GM20431 (cell line): ENCODE measurements at regions not wholly inside any gene's neighbourhood (a gene's known extent, or its start where the extent isn't known, plus 50 kb on each side); places are given as distances from the start of the nearest gene placed in this dataset.

ENCODE experiments used
- in situ Hi-C: fragments of 300-500 bp; cut with MseI, MboI; formaldehyde crosslinking; loops from one replicate; pipeline ENCODE4 v1.15.0; 2020; ENCODE audit warnings: low sequenced_read_pairs; ENCODE audit not compliant: unreplicated experiment

DNA sequence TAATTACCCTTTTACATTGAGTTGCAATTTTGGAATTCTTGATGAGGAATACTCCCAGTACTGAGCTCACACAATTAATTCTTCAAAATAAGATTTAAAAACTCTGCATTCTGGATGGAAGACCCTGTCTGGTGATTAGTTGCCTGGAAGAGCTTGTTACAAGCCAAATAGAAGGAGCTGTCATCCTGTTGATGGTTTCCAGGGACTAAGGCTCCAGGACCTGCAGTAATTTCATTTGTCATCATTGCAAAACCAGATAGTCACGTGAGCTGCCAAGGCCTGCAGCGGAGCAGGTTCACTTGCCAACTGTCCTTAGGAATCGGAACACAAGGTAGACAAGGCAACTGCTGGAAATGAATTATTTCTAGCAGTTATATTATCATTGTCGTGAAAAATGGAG, 597.7 kb downstream of the CCDC171 start:
- in situ Hi-C loops = no loop called here

DNA sequence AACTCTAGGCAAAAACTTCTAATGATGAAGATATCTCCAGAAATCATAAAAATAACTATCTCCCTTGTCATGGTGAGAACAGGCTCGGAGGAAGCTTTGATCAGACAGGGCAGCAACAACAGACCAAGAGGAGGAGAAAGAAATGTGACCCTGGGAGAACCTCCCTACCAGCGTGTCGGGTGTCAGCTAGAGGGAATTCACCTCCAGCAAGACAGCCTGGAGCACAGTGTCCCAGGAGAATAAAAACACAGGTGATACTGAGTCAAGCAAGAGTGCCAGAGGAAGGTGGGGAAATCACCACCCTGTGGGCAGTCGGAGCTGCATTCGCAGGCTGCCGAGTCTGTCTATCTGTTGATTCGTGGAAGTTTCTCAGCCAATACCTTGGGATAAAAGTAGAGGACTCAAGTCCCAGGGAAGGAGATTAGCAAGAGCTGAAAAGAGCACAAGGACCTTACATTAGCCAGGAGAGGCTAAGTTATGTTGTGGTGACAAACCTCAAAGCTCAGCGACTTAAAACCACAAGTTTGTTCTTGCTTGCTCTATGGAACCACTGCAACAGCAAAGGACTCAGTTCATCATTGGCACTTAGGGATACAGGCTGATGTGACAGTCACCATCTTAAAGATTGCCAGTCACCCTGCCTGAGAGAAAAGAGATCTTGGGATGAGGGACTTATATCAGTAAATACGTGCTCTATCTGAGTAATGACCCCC, 598.3 kb downstream of the CCDC171 start:
- in situ Hi-C loops = no loop called here

DNA sequence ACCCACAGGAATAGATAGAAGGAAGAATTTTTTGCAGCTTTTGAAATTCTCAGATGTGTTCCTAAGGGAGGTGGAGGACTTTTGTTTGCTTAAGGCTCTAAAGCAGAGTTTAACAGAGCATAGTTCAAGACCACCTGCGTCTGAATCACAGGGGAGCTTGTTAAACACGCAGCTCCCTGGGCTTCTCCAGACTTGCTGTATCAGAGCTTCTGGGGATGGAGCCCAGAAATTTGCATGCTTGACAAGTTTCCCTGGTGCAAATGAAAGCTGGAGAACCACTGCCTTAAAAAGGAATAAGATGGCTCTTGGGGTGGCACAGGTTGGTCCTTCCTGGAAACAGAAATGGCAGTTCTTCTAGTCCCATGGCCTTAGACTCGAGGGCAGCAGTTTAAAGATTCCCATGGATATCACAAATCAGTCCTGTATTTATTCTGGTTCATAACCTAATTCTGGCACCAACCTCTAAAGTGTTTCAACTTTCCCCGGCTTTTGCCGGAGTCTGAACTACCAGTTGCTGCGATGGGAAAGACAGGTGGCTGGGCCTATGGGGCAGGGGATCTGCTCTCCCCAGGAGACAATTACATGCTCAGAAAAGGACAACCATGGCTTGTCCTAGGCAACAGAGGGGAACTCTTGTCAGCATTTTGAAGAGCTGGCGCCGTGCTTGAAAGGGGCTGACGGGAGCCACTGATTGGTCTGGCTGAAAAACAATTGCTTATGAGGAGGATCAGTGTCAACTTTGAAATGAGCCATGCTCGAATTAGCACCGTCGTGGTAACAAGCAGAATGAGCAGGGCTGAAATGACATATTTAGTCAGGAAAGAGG, 599.6 kb downstream of the CCDC171 start:
- in situ Hi-C loops = no loop called here

DNA sequence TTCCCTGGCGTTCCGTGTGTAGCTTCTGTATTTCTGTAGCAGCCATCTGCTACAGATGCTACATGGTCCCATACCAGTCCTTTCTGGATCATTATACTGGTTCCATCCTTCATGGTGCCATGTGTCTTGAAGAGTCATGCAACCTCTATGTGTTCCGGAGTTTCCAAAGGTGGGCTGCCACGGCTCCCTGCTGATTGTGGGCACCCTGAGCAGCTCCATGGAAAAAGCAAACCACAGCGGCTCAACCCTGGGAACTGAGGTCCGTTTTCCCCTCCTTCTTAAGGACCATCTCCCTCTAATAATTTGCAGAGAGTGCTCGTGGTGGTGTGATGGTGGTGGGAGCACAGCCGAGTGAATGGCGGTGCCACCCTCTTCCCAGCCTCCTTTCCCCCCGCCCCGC, 600.4 kb downstream of the CCDC171 start:
- in situ Hi-C loops = no loop called here

DNA sequence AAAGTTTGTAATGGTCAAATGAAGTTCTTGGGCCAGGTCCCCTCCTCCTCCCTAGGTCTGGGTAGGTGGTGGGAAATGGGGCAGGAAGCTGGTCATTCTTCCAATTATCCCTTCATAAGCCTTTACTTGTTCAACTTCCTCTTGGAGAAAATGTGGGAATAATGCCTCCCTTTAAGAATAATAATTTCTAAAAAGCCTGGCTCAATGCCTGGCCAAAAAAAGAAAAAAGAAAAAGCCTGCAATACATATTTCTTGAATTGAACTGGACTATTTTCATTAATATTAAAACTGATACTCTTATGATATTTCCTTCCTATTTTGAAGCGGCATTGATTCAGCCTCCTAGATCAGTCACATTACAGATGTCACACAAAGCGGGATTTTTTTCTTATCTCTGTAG, 600.9 kb downstream of the CCDC171 start:
- in situ Hi-C loops = no loop called here

DNA sequence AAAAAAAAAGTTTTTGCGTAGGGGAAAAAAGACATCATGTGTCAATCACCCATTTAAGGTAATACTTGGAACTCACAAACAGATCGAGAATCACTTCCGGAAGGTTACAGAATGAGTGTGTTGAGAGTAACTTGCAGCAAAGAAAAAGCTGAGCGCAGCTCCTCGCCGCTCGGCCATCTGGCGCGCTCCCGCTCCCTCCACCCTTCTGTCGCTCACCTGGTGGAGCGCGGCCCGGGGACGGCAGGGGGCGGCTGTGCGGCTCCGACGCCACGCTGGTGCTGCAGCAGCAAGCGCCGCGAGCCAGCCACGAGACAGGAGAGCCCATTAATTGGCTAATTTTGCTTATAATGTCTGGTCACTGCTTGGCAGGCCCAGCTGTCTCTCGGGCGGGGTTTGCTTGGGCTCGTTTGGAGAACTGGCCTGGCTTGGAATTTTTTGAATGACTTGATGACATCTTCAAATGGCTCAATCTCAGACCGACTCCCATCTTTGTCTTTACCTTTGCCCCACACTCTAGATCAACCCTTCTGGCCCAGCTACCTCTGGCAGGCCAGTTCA, 601.8 kb downstream of the CCDC171 start:
- in situ Hi-C loops = no loop called here

DNA sequence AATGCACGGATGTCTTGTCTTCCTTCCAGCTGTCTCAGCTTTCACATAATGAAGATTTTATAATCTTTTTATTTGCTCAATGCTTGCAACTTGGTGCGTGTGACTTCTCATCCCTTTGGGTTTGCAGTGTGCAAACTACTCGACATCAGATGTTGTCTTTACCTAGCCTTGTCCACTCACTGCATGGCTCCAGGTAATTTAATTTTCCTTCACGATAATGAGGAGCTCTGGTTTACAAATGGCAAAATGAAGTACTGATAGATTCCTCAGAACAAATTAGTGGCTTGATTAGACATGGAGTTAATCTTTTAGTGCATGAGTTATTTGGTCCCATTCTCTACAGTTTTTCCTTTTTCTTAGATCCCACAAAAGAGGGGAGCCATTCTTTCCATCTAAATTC, 603.0 kb downstream of the CCDC171 start:
- in situ Hi-C loops = no loop called here

DNA sequence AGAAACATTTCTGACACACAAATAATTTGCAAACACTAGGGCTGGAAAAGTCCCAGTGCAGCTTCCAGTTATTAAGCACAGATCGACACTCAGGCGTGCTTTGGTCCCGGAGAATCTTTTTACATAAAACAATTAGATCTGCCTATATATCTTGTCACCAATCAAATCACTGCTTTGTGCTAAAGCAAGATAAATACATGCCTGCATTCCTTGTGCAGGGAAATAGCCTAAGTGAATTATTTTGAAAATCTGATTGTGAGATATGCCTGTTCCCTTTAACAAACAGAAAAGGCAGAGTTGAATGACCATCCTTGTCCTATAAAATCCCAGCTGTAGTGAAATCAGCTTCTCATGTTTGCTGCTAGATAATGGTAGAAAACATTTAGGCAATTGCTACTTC, 604.4 kb downstream of the CCDC171 start:
- in situ Hi-C loops = no loop called here

DNA sequence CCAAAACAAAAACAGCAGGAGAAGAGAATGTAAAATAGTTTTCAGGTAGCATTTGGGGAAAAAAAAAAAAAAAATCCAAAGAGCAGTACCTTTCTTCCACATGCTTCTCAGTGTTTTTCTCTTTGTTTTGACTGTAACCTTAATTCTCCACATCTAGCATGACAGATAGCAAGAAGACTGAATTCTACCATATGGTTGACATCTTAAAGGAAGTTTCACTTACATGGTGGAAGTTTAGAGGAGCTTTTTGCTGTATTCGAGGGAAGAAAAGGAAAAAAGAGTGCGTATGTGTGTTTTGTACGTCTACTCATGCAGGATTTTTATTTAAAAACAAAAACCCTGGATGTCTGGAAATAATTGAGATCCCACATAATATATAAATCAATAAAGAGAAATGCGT, 604.8 kb downstream of the CCDC171 start:
- in situ Hi-C loops = no loop called here

DNA sequence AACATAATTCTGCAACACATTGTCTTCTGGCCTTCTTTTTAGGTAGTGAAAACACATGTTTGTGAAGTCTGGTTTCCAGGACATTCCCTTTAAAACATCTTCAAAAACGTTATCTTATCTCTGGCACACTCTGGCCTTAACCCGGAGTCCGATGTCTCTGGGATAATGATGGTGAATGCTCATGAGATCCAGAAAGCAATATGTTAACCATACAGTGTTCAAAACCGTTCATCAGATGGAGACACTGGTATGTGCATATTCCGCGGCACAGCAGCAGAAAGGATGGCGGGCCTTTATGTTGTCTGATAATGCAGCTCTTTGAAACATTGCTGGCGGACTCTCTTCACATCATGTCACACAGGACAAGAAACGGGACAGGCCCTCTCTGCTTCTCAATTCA, 605.2 kb downstream of the CCDC171 start:
- in situ Hi-C loops = no loop called here

DNA sequence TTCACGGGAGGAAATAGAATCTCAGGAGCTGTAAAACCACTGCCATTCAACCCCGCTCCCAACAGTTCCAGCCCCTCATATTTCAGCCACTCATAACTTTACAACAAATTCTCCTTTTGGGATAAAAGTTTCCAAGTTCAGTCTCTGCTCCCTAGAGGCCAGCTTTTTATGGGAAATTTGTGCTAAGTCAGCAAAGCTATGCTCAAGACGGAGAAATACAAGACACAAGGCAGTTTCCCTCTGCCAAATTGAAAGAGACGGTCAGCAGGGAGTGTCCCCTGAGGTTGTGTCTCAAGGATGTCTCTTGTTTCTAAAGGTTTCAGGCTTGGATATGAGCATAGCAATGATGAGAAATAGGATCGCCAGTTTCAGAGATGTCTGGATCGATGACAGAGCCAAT, 608.6 kb downstream of the CCDC171 start:
- in situ Hi-C loops = no loop called here

DNA sequence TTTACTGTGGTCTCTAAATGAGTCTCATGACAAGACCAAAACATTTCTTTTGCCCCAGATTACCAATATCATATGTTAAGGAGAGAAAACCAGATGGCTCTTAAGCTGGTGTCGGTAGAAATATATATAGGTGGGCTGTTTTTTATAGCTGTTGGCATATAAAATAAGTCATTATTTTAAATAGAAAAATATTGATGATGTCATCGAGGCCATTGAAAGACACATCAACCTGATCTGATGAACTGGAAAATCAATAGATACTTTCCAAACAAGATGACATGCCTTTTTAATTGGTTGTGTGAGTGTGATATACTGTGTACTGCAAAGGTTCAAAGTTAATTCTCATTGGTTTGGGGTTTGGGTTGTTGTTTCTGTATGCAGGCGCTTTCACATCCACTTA, 617.3 kb downstream of the CCDC171 start:
- in situ Hi-C loops = no loop called here

DNA sequence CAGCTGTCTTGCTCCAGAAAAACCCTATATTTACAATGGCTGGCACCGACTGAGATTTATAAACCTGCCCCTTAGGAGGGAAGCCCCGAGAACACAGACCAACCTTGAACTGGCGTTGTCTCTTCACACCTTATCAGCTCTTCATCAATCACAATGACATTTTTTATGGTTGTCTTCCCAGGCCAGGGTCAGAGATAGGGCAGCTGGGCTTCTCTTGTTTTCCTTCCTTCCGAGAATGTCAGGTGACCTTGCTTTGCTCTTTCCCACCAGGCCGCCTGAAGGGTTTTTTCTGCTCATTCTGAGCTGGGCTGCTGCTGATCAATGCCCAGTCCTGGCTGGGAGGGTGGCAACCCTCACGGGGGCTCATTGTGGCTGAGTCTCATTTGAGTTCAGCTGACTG, 619.1 kb downstream of the CCDC171 start:
- in situ Hi-C loops = no loop called here

DNA sequence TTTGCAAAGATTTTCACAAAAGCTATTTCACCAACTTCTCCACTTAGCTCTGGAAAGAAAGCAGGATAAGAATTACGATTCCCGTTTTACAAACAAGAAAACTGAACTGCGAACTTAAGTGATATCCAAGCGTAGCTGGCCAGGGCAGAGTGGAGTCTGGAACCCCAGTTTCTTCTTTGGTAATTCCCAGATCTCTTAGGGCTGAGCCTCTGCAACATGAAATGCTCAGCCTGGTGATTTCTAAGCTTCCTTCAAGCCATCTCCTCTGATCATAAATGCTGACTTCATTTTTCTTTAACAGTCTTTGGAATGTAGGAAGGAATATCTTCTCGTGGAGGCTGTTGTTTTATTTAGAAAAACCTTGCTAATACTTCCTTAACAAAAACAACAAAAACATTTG, 620.0 kb downstream of the CCDC171 start:
- in situ Hi-C loops = no loop called here

DNA sequence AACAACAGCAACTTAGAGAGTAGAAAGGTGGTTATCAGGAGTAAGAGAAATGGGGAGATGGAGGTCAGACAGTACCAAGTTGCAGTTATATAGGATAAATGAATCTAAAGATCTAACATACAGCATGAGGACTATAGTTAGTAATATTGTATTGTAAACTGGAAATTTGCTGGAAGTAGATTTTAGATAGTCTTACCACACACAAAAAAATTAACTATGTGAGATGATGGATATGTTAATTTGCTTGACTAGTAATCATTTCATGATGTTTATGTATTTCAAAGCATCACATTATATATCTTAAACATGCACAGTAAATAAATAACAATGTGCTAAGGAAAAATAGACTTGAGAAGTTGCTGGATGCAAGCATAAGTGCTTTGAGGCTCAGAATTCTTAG, 622.1 kb downstream of the CCDC171 start:
- in situ Hi-C loops = no loop called here

DNA sequence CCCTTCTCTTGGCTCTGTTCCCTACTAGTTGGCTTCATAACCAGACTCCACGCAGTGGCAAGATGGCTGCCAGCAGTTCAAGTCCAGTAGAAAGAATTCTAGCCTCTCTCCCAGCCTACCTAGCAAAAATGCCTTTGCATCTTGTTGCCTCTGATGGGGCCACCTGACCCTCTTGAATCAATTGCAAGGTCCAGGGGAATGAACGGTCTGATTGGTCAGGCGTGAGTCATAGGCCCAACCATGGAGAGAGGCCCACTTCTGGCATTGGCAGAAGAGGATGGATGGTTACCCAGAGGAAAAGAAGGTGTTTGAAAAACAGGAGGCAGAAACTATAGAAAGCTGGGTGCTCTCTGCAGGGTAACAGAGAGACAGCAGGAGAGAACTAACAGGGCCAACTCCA, 622.6 kb downstream of the CCDC171 start:
- in situ Hi-C loops = no loop called here

DNA sequence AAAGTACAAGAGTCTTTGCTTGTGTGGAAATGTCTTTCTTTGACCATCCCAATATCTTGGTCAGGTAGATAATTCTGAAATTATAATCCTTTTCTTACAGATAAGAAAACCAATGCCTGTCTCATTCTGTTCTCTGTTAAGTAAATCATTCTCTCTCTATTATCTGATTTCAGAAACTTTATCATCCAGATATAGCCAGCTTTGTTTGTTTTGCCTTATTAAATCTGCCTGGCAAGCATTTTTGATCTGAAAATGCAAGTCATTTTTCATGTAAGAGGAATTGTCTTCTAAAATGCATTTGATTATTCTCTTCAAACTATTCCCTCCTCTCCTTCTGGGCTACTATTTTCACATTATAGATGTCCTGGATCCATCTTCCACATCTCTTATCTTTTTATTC, 625.5 kb downstream of the CCDC171 start:
- in situ Hi-C loops = no loop called here

DNA sequence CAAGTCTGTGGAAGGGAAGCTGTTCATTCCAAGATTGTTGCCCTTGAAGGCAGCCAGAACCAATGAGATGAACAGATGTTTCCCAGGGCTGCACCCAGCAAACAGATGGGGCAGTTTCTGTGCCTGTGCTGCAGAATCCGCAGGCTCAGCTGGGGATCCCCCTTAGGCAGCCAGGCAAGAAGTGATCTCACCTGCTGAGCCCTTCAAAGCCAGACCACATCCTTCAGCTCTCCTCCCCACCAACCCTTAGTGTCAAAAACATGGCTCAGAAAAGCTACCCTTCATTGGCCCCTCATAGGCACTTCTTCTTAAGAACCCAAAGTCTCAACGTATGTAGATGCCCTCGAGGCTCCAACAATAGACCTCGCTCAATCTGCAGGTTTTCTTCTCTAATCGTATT, 626.7 kb downstream of the CCDC171 start:
- in situ Hi-C loops = no loop called here

DNA sequence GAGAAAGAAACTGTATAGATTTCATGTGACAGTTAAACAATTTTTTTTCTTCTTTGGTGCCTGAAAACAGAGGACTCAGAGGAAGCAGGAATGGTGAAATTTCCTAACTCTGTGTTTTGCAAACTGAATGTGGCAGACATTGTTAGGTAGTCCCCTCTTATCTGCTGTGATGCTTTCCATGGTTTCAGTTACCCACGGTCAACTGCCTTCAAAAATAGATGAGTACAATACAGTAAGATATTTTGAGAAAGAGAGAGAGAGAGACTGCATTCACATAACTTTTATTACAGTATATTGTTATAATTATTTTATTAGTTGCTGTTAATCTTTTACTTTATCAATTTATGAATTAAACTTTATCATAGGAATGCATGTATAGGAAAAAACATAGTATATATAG, 627.2 kb downstream of the CCDC171 start:
- in situ Hi-C loops = no loop called here

DNA sequence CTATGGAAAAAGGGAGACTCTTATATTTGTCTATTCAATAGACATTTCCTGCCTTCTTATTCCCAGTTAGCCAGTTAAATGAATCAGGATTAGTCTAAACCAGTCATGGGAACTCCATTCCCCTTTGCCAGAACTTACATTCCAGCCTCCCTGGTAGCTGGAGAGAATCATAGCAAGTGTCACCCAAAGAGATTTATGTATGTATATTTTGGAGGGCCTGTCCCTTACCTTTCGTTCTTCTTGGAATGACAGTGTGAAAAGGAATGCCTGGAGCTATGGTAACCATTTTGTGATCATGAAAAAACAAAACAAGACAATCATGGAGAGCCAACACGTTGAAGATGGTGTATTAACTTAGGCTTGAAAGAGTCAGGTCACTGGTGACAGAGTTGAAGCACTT, 627.7 kb downstream of the CCDC171 start:
- in situ Hi-C loops = no loop called here

DNA sequence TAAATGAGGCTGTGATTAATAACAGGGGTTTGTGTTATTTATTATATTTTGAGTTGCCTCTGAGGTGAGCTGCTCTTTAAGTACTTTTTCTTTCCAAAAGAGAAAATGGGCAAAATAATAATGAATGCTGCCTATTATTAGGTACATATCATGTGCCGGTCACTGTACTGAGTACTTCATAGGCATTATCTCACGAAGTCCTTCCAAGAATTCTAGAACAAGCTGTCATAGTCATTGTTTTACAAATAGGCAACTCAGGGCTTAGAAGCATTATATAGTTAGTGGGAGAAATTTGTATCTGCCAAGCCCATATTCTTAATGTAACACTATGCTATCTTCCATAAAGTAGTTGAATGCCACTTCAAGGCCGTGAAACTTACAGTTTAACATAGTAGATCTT, 628.7 kb downstream of the CCDC171 start:
- in situ Hi-C loops = no loop called here
